DND-41 (cell line): ENCODE measurements at regions not wholly inside any gene's neighbourhood (a gene's known extent, or its start where the extent isn't known, plus 50 kb on each side); places are given as distances from the start of the nearest gene placed in this dataset.

Experiments
- ATAC-seq: fragments of 200-7000 bp; cut with Tn5 transposase; 3 replicates; pipeline ENCODE4 v1.9.1; 2021; ENCODE audit warnings: low read depth; ENCODE audit not compliant: insufficient read depth
- DNase-seq: peaks from one replicate; pipeline ENCODE4 v3.0.0-alpha.2; 2020
- H2AFZ ChIP-seq: 2 replicates; pipeline ENCODE4 v1.6.0; 2012; ENCODE audit warnings: low read depth, low read length
- H3K27ac ChIP-seq: 2 replicates; pipeline ENCODE4 v1.5.1; 2012; ENCODE audit warnings: low read length, inconsistent platforms
- H3K27me3 ChIP-seq: fragments of 200-600 bp; sonication (generic); 2 replicates; pipeline ENCODE4 v1.6.0; 2012; ENCODE audit warnings: low read length, mild to moderate bottlenecking, inconsistent platforms; ENCODE audit not compliant: insufficient read depth, poor library complexity
- H3K36me3 ChIP-seq: 2 replicates; pipeline ENCODE4 v1.5.1; 2012; ENCODE audit warnings: low read length, inconsistent platforms; ENCODE audit not compliant: insufficient read depth
- H3K4me1 ChIP-seq: 2 replicates; pipeline ENCODE4 v1.5.1; 2012; ENCODE audit warnings: mild to moderate bottlenecking, low read length; ENCODE audit not compliant: insufficient read depth
- H3K4me2 ChIP-seq: 2 replicates; pipeline ENCODE4 v1.6.0; 2012; ENCODE audit warnings: mild to moderate bottlenecking, moderate library complexity, low read length, inconsistent platforms; ENCODE audit not compliant: insufficient read depth
- H3K4me3 ChIP-seq, 2 experiments: fragments of 200-600 bp in 1 of 2; shearing (Covaris generic) in 1 of 2; 2 replicates each; pipeline ENCODE4 v1.5.1; 2012 to 2016; ENCODE audit warnings: inconsistent platforms in 2 of 2, low read length in 2 of 2, mild to moderate bottlenecking in 2 of 2, low read depth in 1 of 2, moderate library complexity in 1 of 2
- H3K79me2 ChIP-seq: 2 replicates; pipeline ENCODE4 v1.6.0; 2012; ENCODE audit warnings: low read length, inconsistent platforms; ENCODE audit not compliant: insufficient read depth
- H3K9ac ChIP-seq: 2 replicates; pipeline ENCODE4 v1.6.0; 2012; ENCODE audit warnings: low read depth, mild to moderate bottlenecking, inconsistent platforms, low read length, moderate library complexity
- H3K9me3 ChIP-seq: 2 replicates; pipeline ENCODE4 v1.5.1; 2012; ENCODE audit warnings: low read length, moderate library complexity, mild to moderate bottlenecking, inconsistent platforms; ENCODE audit not compliant: insufficient read depth, severe bottlenecking
- H4K20me1 ChIP-seq: 2 replicates; pipeline ENCODE4 v1.6.0; 2012; ENCODE audit warnings: low read length; ENCODE audit not compliant: insufficient read depth
- CTCF ChIP-seq: IDR thresholded peaks from 2 replicates; pipeline ENCODE4 v1.5.1; 2012; ENCODE audit warnings: borderline replicate concordance, low read length, moderate library complexity, mild to moderate bottlenecking; ENCODE audit not compliant: poor library complexity, severe bottlenecking; ENCODE audit errors: extremely low read depth
- EZH2 ChIP-seq: IDR thresholded peaks from 3 replicates; pipeline ENCODE4 v1.6.1; 2012; ENCODE audit warnings: borderline replicate concordance, low read depth, mild to moderate bottlenecking, moderate library complexity, low read length, inconsistent platforms; ENCODE audit not compliant: severe bottlenecking

- Histone ChIP-seq H3K9me3 (peaks cover 5% of the 10 kb centered on the region), H3K27ac (no peak overlapping the region), H3K27me3 (no peaks in the 10 kb centered on the region), H3K79me2 (no peaks in the 10 kb centered on the region), H4K20me1 (no peaks in the 10 kb centered on the region), H3K4me3 (no peak overlapping the region), H2AFZ (no peak overlapping the region), H3K9ac (no peak overlapping the region), H3K4me2 (no peak overlapping the region), H3K4me1 (no peaks in the 10 kb centered on the region), H3K36me3 (no peaks in the 10 kb centered on the region)
- ATAC-seq = no peak
- DNase-seq = no peak
- no peak for TF ChIP-seq EZH2
These were observed 311.0 kb upstream of the NDN start for GRCh38 chr15:23998056-23998455.

GRCh38 chr15:24008476-24008875 is 321.4 kb upstream of the NDN start:
- H3K4me3 ChIP-seq = no peak overlapping the region
- H2AFZ ChIP-seq = no peak overlapping the region
- no peaks in the 10 kb centered on the region for H3K36me3 ChIP-seq
- H3K9me3 ChIP-seq = no peaks in the 10 kb centered on the region
- no peaks in the 10 kb centered on the region for H3K4me1 ChIP-seq
- no peak overlapping the region for H3K27ac ChIP-seq
- H3K4me2 ChIP-seq = no peak overlapping the region
- no peak overlapping the region for H3K9ac ChIP-seq
- ATAC-seq (no peak), DNase-seq (no peak)
- no peaks in the 10 kb centered on the region for H3K79me2 ChIP-seq
- no peak for TF ChIP-seq EZH2
- no peak for TF ChIP-seq CTCF
- no peaks in the 10 kb centered on the region for H3K27me3 ChIP-seq
- no peaks in the 10 kb centered on the region for H4K20me1 ChIP-seq

- no peaks in the 10 kb centered on the region for H3K4me1 ChIP-seq
- H3K27me3 ChIP-seq = no peaks in the 10 kb centered on the region
- DNase-seq (no peak), ATAC-seq (no peak)
- no peak overlapping the region for H3K27ac ChIP-seq
- H3K79me2 ChIP-seq = no peaks in the 10 kb centered on the region
- H3K36me3 ChIP-seq = no peaks in the 10 kb centered on the region
- H2AFZ ChIP-seq = no peak overlapping the region
- H3K9ac ChIP-seq = no peak overlapping the region
- no peaks in the 10 kb centered on the region for H3K9me3 ChIP-seq
- TF ChIP-seq EZH2 = no peak
- TF ChIP-seq CTCF = no peak
- no peak overlapping the region for H3K4me2 ChIP-seq
- H3K4me3 ChIP-seq = no peak overlapping the region
- no peaks in the 10 kb centered on the region for H4K20me1 ChIP-seq
These were observed 330.4 kb upstream of the NDN start for GRCh38 chr15:24017470-24017869.

- H3K9me3 ChIP-seq = peaks cover 17% of the 10 kb centered on the region
- H3K27me3 ChIP-seq = no peaks in the 10 kb centered on the region
- ATAC-seq (no peak), DNase-seq (no peak)
- no peaks in the 10 kb centered on the region for H3K79me2 ChIP-seq
- no peaks in the 10 kb centered on the region for H3K36me3 ChIP-seq
- no peak overlapping the region for H2AFZ ChIP-seq
- no peaks in the 10 kb centered on the region for H4K20me1 ChIP-seq
- no peak overlapping the region for H3K4me3 ChIP-seq
- H3K9ac ChIP-seq = no peak overlapping the region
- TF ChIP-seq CTCF (no peak), EZH2 (no peak)
- H3K4me2 ChIP-seq = no peak overlapping the region
- no peaks in the 10 kb centered on the region for H3K4me1 ChIP-seq
- H3K27ac ChIP-seq = no peak overlapping the region
These were observed 352.6 kb upstream of the NDN start for GRCh38 chr15:24039683-24040082.
